GM03348 (cell line): ENCODE measurements at regions not wholly inside any gene's neighbourhood (a gene's known extent, or its start where the extent isn't known, plus 50 kb on each side); places are given as distances from the start of the nearest gene placed in this dataset.
"Not testable (repeated sequence)": the region's sequence is repeated elsewhere in the genome, so short reads cannot be mapped to it uniquely, and the experiment has no call there.

Source experiments
- DNase-seq: peaks from one replicate; pipeline ENCODE4 v3.0.0; 2012; ENCODE audit warnings: low spot score

GRCh38 chr4:38279650-38280322 lies 319.6 kb downstream of the PTTG2 start:
- DNase-seq = no peak

GRCh38 chr4:38280323-38280706 lies 320.1 kb downstream of the PTTG2 start:
- no peak for DNase-seq

GRCh38 chr4:38281371-38282071 lies 321.3 kb downstream of the PTTG2 start:
- DNase-seq = peak; percentile 25

- no peak for DNase-seq
Observed at GRCh38 chr4:38283724-38284123, 323.5 kb downstream of the PTTG2 start.

- no peak for DNase-seq
Observed at GRCh38 chr4:38284294-38285030, 324.3 kb downstream of the PTTG2 start.

GRCh38 chr4:38287101-38287851 lies 327.1 kb downstream of the PTTG2 start:
- no peak for DNase-seq

- DNase-seq = no peak
Observed at GRCh38 chr4:38289553-38289952, 329.4 kb downstream of the PTTG2 start.

GRCh38 chr4:38290366-38290765 lies 330.2 kb downstream of the PTTG2 start:
- peak; percentile 12 for DNase-seq

- DNase-seq = no peak
Observed at GRCh38 chr4:38290914-38291313, 330.7 kb downstream of the PTTG2 start.

- no peak for DNase-seq
Observed at GRCh38 chr4:38292529-38292928, 332.3 kb downstream of the PTTG2 start.

- DNase-seq = no peak
Observed at GRCh38 chr4:38294238-38294637, 334.0 kb downstream of the PTTG2 start.

GRCh38 chr4:38297061-38297460 lies 336.9 kb downstream of the PTTG2 start:
- DNase-seq = no peak

GRCh38 chr4:38298868-38299713 lies 338.9 kb downstream of the PTTG2 start:
- no peak for DNase-seq

GRCh38 chr4:38302910-38303309 lies 342.7 kb downstream of the PTTG2 start:
- DNase-seq = no peak

- not testable (repeated sequence) for DNase-seq
Observed at GRCh38 chr4:38304460-38304859, 344.3 kb downstream of the PTTG2 start.

GRCh38 chr4:38306482-38307071 lies 346.4 kb downstream of the PTTG2 start:
- no peak for DNase-seq

GRCh38 chr4:38308728-38309311 lies 348.6 kb downstream of the PTTG2 start:
- DNase-seq = peak; percentile 31

- no peak for DNase-seq
Observed at GRCh38 chr4:38309471-38309870, 349.3 kb downstream of the PTTG2 start.

- no peak for DNase-seq
Observed at GRCh38 chr4:38310446-38311043, 350.3 kb downstream of the PTTG2 start.

- no peak for DNase-seq
Observed at GRCh38 chr4:38311495-38312126, 351.4 kb downstream of the PTTG2 start.
